GM11168 (cell line): ENCODE measurements at regions not wholly inside any gene's neighbourhood (a gene's known extent, or its start where the extent isn't known, plus 50 kb on each side); places are given as distances from the start of the nearest gene placed in this dataset.
"Not testable (repeated sequence)": the region's sequence is repeated elsewhere in the genome, so short reads cannot be mapped to it uniquely, and the experiment has no call there.

Experiments used
- in situ Hi-C: fragments of 300-500 bp; cut with MboI; formaldehyde crosslinking; loops from one replicate; pipeline ENCODE4 v1.12.0; 2022; ENCODE audit warnings: low sequenced_read_pairs; ENCODE audit not compliant: unreplicated experiment

DNA sequence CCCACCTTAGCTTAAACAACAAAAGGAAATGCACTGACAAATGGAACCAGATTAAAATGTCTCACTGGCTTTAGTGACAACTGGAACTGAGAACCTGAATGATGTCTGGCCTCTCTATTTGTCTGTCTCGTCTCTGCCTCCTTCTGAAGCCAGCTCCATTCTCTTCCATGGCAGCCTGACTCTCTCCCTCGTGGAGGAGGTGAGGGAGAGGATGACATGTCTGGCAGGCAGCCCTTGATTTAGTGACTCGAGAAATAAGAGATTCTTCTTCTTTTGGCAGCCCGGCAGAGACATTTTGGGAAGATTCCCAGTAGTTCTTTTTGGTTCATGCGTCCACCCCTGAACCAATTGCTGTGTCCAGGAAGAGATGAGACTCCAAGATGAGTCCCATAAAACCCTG, 131.7 kb downstream of the KLF5 start:
- in situ Hi-C loops: no loop called here

DNA sequence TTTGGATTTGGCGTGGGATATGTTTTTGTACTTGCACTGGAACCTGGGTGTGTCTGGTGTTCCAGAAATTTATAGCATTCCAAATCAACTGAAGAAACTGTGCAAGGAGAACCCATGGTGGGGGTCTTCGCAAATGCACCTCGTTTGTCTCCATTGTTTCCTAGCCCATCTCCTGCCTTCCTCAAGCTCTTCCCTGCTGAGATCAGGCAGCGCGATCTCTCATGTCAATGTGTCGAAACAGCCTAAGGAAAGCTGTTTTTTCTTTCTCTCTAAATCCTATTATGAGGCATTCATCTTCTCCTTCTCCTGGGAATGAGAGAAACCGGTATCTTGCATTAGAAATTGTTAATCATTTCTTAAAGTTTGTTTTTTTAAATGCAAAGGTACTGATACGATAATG, 131.0 kb downstream of the KLF5 start:
- in situ Hi-C loops: no loop called here

DNA sequence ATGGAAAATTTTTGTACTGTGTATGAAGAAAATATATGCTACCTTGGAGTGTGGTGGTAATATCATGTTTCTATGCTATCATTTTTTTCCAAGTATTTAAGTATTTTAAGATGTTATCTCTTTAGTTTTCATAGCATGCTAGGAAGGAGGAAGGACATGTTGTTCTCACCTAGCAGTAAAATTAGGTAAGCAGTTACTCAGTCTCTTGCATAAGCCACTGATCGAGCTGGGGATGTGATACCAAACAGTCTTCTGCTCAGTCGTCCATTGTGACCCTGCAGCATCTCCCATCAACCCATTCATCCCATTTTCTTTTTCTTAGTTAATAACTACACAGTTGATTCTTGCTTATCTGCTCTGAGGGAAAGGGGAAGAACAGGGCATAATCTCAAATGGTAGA, 130.6 kb downstream of the KLF5 start:
- in situ Hi-C loops: no loop called here

DNA sequence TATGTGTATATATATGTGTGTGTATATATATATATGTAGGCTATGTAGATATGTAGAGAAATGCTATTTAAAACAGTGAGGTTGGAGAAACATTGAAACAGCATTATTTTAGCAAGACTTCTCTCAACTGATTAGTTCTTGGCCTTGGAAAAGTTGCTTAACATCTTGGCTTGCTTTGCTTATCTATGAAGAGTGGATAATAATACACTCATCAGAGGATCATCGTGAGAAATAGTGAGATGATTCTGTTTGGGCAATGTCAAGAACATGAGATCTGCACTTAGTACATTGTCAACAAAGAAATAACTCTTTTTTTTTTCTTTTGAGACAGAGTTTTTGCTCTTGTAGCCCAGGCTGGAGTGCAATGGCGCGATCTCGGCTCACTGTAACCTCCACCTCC, 128.3 kb downstream of the KLF5 start:
- in situ Hi-C loops: no loop called here

DNA sequence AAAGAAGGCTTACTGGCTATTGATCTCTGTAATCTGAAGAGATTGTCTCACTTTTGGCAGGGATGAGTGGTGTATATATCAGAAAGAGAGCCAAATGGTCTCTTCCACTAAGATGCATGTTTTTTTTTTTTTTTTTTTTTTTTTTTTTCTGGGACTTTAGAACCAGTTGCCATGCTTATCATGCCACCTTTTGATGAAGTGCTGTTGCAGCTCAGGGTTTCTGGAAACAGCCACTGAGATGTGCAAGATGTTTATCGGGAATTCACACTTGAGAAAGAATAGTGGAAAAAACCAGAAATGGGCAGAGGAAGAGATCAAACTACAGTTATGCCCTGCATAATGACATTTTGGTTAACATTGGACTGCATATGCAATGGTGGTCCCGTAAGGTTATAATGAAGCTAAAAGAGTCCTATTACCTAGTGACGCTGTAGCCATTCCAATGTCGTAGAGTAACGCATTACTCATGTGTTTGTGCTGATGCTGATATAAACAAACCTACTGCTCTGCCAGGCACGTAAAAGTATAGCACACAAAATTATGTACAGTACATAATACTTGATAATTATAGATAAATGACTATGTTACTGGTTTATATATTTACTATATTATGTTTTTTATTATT, 121.0 kb downstream of the KLF5 start:
- in situ Hi-C loops: no loop called here

DNA sequence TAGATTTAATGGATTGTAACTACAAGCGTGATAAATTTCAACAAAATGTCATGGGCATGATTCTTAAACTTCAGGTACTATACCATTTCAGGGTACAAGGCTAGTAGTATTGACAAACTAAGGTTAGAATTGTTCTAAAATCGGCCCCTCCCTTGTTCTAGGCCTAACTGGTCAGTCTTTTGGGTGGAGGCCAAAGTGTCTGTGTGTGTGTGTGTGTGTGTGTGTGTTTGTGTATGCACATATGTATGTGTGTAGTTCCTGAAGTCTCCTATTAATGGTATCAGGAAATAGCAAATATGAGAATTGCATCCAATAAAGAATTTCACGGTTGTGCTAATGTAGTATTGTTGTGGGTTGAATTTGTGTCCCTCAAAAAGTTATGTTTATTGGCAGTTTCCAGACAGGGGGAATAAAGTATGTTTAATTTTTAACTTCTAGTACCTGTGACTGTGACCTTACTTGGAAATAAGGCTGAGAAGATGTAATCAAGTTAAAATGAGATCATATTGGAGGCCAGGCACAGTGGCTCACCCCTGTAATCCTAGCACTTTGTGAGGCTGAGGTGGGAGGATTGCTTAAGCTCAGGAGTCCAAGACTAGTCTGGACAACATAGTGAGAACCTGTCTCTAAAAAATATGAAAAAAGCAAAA, 119.2 kb downstream of the KLF5 start:
- in situ Hi-C loops: no loop called here

DNA sequence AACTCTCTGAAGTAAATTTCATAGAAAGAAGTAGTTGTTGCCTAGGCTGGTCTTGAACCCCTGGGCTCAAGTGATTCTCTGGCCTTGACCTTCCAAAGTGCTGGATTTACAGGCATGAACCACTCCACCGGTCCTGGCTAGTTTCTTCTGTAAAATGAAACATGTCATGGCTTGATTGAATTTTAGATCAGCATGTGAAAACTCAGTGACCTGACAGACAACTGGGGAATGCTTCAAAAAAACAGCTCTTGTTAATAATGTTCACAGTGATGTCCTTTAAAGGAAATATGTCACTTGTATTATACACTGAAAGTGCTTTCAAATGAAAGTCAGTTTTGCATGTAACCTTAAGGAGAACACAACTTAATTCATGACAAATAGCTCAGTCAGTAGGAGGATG, 118.2 kb downstream of the KLF5 start:
- in situ Hi-C loops: no loop called here

DNA sequence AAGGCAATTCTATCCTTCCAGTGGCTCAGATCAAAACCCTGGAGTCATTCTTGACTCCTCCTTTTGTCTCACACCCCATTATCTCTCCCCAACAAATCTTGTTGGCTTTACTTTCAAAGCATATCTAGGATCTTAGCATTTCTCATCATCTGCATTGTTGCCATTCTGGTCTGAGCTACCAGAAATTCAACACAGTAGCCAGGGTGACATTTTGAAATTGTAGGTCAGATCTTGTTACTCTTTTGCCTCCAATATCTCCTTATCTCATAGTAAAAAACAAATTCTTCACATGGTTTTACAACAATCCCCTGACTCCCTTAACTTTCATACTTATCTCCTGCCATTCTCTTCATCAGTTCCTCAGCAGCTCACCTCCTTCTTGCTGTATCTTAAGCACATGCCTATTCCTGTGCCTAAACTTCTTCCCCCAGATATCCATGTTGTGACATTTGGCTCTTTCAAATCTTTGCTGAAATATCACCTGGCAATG, 115.8 kb downstream of the KLF5 start:
- in situ Hi-C loops: no loop called here

DNA sequence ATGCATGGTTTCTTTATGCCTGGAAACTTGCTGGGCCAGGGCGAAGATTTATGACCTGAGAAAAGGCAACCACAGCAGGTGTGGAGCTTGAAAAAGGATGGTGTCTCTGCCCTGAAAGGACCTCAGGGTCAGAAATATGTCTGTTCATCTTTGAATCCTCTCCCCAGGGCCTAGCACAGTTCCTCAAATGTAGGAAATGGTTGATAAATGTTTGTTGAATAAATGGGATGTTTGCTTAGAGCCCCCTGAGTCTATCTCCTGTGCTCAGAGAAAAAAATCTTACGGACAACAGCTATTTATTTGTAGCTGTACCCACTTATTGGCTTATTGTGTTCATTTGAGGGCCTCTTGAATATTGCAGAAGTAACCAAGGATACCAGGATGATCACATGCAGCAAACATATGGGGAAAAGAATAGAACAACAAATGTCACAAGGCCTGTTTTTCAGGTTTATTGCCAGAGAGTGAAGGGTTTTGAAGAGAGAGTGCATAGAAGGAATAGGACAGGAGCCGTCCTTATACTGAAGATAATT, 114.5 kb downstream of the KLF5 start:
- in situ Hi-C loops: no loop called here

DNA sequence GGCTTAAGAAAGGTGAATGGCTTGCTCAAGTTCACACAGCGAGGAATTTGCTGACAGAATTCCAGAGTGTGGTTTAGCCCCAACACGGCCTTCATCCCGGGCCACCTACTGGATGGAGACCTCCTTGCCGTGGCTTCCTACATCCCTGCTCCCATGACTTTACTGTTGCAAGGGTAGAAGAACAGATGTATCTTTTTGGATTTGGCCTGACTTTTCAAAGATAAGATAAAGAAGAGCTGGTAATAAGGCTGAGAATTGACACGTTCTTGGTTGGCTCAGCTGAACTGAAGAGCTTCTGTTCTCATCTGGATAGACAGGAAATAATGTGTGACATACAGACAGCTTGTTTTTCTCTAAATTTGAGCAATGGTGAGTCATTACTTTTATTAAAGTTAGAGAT, 113.1 kb downstream of the KLF5 start:
- in situ Hi-C loops: no loop called here

DNA sequence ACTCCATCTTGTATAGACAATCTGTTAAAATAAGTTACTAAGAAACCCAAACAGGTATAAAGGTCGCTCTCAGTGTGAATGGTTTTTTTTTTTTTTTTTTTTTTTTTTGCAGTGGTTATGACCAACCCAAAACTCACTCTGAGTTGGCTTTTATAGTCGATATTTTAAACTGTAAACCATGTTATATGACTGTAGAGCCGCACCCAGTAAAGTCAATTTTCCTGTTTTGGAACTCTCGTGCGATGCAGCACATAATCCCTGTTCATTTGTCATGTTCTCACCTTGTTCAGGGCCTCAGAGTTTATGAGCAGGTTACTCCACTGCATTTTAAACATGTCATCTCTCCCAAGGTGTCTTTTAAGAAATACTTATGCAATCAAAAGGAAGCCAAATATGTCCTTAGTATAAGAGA, 112.5 kb downstream of the KLF5 start:
- in situ Hi-C loops: no loop called here

DNA sequence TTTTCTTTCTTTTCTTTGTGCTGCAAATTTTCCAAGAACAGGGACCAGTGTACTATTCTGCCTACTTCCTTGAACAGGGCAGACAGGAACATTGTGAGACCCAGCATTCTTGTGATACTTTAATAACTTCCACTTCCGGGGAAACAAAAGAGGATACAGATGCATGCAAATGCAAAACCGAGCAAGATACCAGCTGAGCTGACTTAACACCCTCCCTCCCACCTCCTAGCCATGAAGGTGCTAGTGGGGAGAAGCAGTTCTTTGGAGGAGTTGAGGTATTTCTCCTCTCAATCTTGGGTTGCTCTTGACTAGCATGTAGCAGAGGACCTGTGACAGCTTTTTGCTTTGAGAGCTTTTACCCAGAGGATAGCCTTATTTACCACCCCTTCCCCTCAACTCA, 111.2 kb downstream of the KLF5 start:
- in situ Hi-C loops: no loop called here

DNA sequence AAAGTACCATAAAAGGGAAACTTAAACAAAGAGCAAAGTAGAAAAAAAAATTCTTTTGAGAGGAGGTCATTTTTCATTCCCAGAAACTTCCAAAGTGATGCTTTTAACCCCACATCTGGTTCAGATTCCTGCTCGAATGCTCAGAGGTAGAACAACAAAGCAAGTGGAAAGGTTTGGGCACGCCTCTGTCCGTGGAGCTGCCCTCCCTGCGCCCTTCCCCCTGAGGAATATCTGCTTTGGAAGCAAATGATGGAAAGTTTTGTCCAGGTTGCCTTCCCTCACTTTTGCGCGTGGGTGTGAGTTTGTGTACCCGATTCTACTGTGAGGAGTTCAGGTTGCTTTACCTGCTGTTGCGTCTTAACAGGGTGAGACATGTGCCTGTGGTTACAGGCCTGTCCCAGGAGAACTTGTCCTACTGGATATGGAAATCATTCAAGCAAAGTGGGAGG, 110.2 kb downstream of the KLF5 start:
- in situ Hi-C loops: no loop called here

DNA sequence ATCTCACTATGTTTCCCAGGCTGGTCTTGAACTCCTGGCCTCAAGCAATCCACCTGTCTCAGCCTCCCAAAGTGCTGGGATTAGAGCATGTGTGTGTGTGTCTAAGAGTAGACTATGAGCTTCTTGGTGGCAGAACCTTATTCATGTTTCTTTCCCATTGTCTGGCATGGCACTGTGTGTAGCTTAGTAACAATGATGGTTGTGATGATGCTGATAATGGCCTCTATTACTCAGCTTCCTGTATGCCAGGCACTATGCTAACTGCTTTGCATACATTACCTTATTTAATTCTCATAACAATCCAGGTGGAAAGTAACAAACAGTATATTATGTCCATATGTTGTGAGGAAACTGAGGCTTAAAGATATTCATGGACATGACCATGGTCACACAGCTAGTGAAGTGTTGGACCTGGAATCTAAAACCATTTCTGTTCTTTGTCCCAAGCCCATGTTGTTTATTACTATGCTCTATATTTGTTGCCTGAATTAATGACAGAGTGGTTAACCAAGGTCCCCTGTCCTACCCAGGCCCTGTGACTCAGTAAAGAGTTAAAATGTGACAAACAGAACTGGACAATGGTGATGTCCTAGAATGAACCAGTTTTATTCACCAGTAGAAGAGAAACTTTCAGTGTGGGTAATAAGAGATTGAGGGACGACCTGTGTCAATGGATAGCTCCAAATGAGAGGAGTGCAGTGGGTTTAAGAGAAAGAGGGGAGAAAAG, 109.6 kb downstream of the KLF5 start:
- in situ Hi-C loops: no loop called here

DNA sequence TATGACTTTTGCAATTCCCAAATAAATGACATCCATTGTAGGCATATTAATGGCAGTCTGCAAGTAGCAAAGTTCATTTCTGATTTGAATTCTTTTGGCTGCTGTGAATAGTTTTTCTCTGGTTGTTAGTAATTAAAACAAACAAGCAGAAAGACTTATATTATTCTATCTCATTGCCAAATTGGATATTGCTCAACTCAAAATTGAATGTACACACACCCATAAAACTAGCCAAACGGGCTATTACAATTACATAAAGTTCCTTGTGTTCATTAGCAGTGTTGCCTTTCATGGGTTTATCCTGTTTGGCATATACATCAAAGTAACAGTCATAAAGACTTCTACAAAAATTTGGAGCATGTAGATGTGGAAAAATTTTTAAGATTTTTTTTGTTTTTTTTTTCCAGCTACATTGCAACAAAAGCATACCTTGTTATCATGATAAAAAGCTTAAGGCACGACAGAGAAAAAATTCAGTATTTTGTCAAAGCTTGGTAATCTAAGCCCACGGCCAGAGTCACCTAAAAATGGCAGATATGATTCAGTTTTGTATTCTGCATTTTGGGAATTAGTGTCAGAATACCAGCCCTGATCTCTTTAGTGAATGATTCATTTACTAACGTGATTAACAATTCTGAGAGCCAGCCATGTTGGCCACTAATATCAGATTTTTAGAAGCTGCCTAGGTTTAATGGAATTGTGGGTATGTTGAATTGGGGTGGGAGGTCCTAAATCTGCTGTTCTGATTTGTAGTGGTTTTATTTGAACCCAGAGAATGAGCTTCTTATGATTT, 108.4 kb downstream of the KLF5 start:
- in situ Hi-C loops: no loop called here

DNA sequence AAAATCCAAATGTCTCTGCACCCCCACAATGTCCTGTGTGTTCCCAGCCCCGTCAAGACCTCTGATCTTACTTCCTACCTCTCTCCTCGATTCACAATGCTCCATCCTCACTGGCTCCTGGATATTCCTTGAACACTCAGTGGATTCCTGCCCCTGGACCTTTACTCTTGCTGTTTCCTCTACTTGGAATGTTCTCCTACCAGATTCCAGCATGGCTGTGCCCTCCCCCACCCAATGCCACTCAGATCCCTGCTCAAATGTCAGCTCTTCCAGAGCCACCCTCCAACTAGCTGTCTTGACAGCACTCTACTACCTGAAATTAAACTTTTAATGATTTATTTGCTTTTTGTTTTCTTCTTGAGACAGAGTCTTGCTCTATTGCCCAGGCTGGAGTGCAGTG, 107.4 kb downstream of the KLF5 start:
- in situ Hi-C loops: no loop called here

DNA sequence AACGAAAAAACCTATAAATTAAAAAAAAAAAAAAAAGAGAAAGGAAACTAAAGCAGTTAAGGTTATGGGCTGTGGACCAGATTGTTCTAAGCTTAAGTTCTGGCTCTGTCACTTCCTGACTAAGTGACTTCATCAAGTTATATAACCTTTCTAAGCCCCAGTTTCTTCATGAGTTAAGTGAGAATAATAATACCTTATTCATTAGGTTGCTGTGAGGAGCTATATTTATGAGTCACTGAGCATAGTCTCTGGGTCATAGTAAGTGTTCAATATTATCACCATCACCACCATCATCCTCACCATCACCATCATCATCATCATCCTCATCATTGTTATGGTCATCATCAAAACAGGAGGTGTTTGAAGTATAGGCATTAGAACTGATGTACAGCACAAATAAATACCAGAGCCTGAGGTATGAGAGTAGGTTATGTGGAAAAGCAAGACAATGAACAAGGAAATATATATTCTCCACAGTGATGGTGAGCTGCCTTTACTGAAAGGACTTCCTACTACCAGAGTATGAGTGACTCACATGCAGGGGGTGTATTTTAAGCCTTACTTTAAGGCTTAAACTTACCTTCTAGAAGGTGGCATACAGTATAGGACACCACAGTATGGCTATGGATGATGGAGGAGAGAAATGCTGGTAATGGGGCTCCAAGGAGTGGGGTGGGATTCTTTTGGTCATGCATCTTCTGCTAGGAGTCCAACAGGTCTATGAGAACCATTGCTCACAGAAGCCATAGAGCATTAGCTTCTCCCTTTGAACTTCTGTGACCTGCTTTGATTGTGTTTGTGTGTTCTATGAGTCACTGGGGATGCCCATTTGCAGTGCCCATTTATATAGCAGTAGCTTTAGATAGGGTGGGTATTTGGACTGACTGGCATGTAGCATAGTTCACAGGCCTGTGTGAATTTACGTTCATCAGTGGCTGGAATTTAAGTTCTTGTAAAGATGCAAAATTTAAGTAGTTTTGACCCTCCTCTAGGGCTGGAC, 104.4 kb downstream of the KLF5 start:
- in situ Hi-C loops: no loop called here

DNA sequence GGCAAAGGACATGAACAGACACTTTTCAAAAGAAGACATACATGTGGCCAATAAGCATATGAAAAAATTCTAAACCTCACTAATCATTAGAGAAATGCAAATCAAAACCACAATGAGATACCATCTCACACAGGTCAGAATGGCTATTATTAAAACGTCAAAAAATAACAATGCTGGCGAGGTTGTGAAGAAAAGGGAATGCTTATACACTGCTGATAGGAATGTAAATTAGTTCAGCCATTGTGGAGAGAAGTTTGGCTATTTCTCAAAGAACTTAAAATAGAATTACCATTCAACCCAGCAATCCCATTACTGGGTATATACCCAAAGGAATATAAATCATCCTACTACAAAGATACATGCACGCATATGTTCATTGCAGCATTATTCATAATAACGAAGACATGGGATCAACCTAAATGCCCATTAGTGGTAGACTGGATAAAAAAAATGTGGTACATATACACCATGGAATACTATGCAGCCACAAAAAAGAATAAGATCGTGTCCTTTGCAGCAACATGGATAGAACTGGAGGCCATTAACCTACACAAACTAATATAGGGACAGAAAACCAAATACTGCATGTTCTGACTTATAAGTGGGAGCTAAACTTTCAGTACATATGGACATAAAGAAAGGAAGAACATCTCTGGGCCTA, 101.7 kb downstream of the KLF5 start:
- in situ Hi-C loops: not testable (repeated sequence)

DNA sequence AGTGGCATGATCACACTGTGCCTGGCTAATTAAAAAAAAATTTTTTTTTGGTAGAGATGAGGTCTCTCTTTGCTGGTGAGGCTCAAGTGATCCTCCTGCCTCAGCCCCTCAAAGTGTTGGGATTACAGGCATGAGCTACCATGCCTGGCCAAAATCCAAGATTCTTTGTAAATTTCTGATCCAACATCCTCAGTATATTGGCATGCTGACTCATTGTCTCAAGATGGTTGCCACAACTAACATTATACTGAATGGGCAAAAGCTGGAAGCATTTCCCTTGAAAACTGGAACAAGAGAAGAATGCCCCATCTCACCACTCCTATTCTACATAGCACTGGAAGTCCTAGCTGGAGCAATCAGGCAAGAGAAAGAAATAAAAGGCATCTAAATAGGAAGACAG, 100.0 kb downstream of the KLF5 start:
- in situ Hi-C loops: no loop called here
